ENCODE measurements at regions not wholly inside any gene's neighbourhood (a gene's known extent, or its start where the extent isn't known, plus 50 kb on each side); places are given as distances from the start of the nearest gene placed in this dataset.
"Not testable (repeated sequence)": the region's sequence is repeated elsewhere in the genome, so short reads cannot be mapped to it uniquely, and the experiment has no call there.

DNA sequence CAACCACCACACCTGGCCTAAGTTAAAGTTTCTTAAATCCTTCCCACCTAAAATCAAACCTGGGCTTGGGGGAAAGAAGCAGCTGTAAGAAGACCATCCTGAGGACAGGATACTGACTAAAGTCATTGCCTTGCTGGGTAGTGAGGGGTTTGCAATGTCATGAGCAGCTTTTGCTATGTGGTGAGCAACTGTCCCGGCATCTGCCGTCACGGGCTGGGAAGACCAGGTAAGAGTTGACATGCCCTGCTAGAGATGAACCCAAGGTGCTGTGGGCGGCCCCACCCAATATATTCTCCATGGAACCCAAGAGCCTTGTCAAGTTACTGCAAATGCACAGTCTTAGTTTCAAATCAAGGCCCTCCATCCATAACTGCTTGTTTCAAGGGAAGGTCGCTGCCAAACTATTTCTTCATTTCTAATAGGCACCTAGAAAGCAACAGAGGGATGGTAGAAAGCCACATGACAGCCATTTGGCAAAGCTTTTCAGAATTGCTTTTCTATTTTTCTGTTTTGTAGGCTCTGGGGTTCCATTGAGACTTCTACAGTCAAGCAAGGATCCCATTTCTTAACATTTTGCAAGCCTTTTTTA, 357.8 kb upstream of the JARID2 start:
- no peak for DNase-seq (ENCODE audit: low spot score in 2 of 2)
- Histone ChIP-seq H3K36me3 (no peaks in the 10 kb centered on the region), H3K9me3 (no peaks in the 10 kb centered on the region), H3K27ac (no peak overlapping the region), H3K4me3 (no peak overlapping the region), H3K27me3 (no peaks in the 10 kb centered on the region), H3K4me1 (peaks cover 0 to 4% of the 10 kb centered on the region in 2 donors)
- TF ChIP-seq, protein P1, sequence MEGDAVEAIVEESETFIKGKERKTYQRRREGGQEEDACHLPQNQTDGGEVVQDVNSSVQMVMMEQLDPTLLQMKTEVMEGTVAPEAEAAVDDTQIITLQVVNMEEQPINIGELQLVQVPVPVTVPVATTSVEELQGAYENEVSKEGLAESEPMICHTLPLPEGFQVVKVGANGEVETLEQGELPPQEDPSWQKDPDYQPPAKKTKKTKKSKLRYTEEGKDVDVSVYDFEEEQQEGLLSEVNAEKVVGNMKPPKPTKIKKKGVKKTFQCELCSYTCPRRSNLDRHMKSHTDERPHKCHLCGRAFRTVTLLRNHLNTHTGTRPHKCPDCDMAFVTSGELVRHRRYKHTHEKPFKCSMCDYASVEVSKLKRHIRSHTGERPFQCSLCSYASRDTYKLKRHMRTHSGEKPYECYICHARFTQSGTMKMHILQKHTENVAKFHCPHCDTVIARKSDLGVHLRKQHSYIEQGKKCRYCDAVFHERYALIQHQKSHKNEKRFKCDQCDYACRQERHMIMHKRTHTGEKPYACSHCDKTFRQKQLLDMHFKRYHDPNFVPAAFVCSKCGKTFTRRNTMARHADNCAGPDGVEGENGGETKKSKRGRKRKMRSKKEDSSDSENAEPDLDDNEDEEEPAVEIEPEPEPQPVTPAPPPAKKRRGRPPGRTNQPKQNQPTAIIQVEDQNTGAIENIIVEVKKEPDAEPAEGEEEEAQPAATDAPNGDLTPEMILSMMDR (IDR thresholded peaks at IDR 0.05), result no peak
- intact Hi-C loops (cut with DNase I), result no loop called here

DNA sequence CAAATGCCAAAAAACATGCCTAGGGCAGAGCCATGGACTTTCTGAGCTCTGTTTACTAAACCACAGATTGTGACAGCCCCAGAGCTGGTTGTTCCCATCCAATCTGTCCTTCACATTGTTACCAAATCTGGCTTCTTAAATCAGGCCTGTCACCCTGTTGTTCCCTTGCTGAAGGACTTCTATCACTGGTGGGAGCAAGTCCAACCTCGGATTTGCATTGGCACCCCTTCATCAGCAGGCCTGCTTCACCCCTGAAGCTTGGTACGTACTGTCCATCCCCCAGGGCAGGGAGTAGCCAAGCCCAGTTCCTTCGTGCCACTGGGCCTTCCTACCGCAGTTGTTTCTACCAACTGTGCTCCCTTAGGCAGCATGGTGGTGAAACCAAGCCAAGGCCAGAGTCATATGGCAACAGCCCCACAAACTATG, 357.3 kb upstream of the JARID2 start:
- Histone ChIP-seq H3K4me3 (no peak overlapping the region), H3K4me1 (no peaks in the 10 kb centered on the region), H3K9me3 (no peaks in the 10 kb centered on the region), H3K27ac (no peak overlapping the region), H3K27me3 (no peaks in the 10 kb centered on the region), H3K36me3 (no peaks in the 10 kb centered on the region)
- intact Hi-C loops (cut with DNase I), result no loop called here
- TF ChIP-seq, protein P1 (IDR thresholded peaks at IDR 0.05), result no peak
- no peak for DNase-seq (ENCODE audit: low spot score in 2 of 2)

DNA sequence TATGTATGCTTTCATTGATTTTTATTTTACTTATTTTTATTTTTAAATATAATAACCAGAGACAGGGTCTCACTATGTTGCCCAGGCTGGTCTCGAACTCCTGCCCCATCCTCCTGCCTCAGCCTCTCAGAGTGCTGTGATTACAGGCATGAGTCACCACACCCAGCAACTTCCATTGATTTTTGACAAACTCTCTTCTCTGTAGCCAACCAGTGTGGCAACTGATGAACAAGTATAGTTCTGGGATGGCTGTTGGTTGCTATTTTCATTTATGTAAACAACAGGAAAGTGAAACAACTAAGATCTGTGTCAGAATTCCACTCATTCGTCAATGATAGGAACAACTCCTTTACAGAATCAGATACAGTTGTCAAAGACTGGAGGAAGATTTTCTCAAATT, 356.7 kb upstream of the JARID2 start:
- H3K9me3 ChIP-seq, result no peaks in the 10 kb centered on the region
- no peaks in the 10 kb centered on the region for H3K27me3 ChIP-seq
- H3K27ac ChIP-seq, result no peak overlapping the region
- no peak for DNase-seq (ENCODE audit: low spot score in 2 of 2)
- no peaks in the 10 kb centered on the region for H3K36me3 ChIP-seq
- no peaks in the 10 kb centered on the region for H3K4me1 ChIP-seq
- H3K4me3 ChIP-seq, result no peak overlapping the region
- intact Hi-C loops (cut with DNase I), result no loop called here
- TF ChIP-seq, protein P1 (IDR thresholded peaks at IDR 0.05), result no peak

DNA sequence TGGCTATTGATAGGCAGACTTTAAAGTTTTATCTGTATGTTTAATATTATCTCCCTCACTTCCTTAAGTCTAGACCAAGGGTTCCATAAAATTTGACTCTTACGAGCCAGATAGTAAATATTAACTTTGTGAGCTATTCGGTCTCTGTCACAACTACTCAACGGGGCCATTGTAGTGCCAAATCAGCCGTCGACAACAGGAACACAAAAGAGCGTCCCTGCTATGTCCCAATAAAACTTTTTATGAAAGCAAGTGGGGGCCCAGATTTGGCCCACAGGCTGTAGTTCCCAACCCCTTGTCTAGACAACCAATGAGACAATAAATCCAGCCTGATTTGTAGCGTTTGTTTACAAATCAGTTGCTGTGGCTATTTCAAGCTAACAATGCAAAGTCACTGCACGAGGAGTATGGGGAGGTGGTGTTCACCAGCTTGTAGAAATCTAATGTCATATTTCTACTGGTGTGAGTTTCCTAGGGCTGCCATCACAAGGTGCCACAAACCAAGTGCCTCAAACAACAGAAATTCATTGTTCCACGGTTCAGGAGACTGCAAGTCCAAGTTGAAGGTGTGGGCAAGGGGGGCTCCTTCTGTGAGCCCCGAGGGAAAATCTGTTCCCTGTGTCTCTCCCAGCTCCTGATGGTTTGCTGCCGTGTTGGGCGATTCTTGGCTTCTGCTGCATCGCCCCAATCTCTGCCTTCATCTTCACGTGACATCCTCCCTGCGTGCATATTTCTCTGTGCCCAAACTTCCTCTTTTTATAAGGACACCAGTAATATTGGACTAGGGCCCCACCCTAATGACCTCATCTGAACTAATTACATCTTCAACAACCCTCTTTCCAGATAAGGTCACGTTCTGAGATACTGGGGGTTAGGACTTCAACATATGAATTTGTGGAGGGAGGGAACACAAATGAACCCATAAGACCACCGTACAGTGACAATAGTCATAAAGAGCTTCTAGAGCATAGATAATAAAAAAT, 356.0 kb upstream of the JARID2 start:
- intact Hi-C loops (cut with DNase I), result no loop called here

DNA sequence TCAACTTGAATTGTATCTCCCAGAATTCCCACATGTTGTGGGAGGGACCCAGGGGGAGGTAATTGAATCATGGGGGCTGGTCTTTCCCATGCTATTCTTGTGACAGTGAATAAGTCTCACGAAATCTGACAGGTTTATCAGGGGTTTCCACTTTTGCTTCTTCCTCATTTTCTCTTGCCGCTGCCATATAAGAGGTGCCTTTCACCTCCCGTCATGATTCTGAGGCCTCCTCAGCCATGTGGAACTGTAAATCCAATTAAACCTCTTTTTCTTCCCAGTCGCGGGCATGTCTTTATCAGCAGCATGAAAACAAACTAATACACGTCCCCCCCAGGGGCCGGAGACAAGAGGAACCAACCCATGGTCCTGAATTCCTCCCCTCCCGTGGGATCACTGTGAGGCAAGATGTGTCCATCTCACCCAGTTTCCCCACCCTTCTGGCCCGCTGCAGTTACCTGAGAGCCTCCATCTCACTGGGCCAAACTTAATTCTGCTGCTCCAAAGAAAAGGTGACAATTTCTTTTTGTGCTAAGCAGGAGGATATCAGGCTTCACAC, 354.0 kb upstream of the JARID2 start:
- H3K4me3 ChIP-seq; H3K27ac ChIP-seq; H3K36me3 ChIP-seq; H3K9me3 ChIP-seq; DNase-seq (ENCODE audit: low spot score in 2 of 2); H3K4me1 ChIP-seq; H3K27me3 ChIP-seq; intact Hi-C loops (cut with DNase I): not testable (repeated sequence)

More for the DNA sequence above, 356.0 kb upstream of the JARID2 start:
- H3K4me3 ChIP-seq, result no peak overlapping the region
- DNase-seq (ENCODE audit: low spot score in 2 of 2), result no peak
- no peaks in the 10 kb centered on the region for H3K27me3 ChIP-seq
- H3K9me3 ChIP-seq, result no peaks in the 10 kb centered on the region
- H3K36me3 ChIP-seq, result no peaks in the 10 kb centered on the region
- TF ChIP-seq, protein P1 (IDR thresholded peaks at IDR 0.05), result no peak
- no peak overlapping the region for H3K27ac ChIP-seq
- H3K4me1 ChIP-seq, result no peaks in the 10 kb centered on the region

DNA sequence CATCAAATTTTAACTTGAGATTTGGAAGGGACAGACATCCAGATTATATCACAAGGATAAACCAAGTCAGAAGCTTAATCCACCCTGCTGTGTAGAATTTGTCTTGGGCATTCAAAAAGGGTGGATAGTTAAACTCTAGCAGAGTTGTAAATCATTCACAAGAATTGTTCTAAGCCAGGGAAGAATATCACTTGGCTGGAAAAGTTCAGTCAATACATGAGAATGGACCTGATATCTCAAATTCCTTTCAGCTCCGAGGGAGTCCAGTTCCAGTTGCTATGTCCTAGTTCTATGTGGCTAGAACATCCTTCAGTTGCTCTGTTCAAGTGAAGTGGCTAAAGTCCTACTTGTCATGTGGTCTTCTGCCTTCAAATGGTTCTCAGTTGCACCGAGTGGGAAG, 351.8 kb upstream of the JARID2 start:
- DNase-seq (ENCODE audit: low spot score in 2 of 2), result no peak
- intact Hi-C loops (cut with DNase I), result no loop called here

More for the DNA sequence above, 351.8 kb upstream of the JARID2 start:
- no peaks in the 10 kb centered on the region for H3K27me3 ChIP-seq
- H3K4me1 ChIP-seq, result no peaks in the 10 kb centered on the region
- no peaks in the 10 kb centered on the region for H3K9me3 ChIP-seq
- H3K36me3 ChIP-seq, result no peaks in the 10 kb centered on the region
- no peak overlapping the region for H3K27ac ChIP-seq
- TF ChIP-seq, protein P1 (IDR thresholded peaks at IDR 0.05), result no peak
- H3K4me3 ChIP-seq, result no peak overlapping the region
